GM12878 (cell line): ENCODE measurements at regions not wholly inside any gene's neighbourhood (a gene's known extent, or its start where the extent isn't known, plus 50 kb on each side); places are given as distances from the start of the nearest gene placed in this dataset.

Experiments used
- ATAC-seq: fragments of 200-7000 bp; cut with Tn5 transposase; 3 replicates; pipeline ENCODE4 v1.9.1; 2020; ENCODE audit warnings: mild to moderate bottlenecking, moderate library complexity
- BruUV-seq: library from RNA; stranded (reverse); fragments of 400-500 nt; replicated peaks from 2 replicates; lab custom pipeline; 2021; lab: Mats Ljungman, UMichigan
- CTCF ChIA-PET: fragments of 300-600 bp; sonication (Branson Sonifier 250); formaldehyde crosslinking; extraction: SDS; loops from one replicate; lab custom pipeline; 2021; ENCODE audit warnings: inconsistent platforms; lab: Yijun Ruan, JAX
- POLR2A ChIA-PET: fragments of 350-600 bp; formaldehyde crosslinking; extraction: SDS; loops from one replicate; lab custom pipeline; 2021; ENCODE audit warnings: inconsistent platforms; lab: Charles Lee
- RAD21 ChIA-PET: fragments of 300-600 bp; sonication (Branson Sonifier 250); formaldehyde crosslinking; loops from one replicate; lab custom pipeline; 2023; ENCODE audit warnings: antibody characterized with exemption; ENCODE audit not compliant: unreplicated experiment; lab: Charles Lee
- SMC1A ChIA-PET: fragments of 300-600 bp; sonication (Branson Sonifier 250); formaldehyde crosslinking; loops from one replicate; lab custom pipeline; 2023; ENCODE audit not compliant: unreplicated experiment, uncharacterized antibody; lab: Charles Lee
- DNase-seq: peaks from one replicate; pipeline ENCODE4 v3.0.0-alpha.2; 2011; ENCODE audit warnings: low read depth, low spot score
- FAIRE-seq: peaks from 3 replicates; lab custom pipeline; 2011; peaks lifted over from hg19 to GRCh38; lab: Jason Lieb, UNC
- H2AFZ ChIP-seq: 2 replicates; pipeline ENCODE4 v1.6.0; 2011; ENCODE audit warnings: low read depth, low read length, control low read depth; ENCODE audit not compliant: control insufficient read depth
- H3K27ac ChIP-seq: 2 replicates; pipeline ENCODE4 v1.5.1; 2011; ENCODE audit warnings: control low read depth; ENCODE audit not compliant: control insufficient read depth, insufficient read depth
- H3K27me3 ChIP-seq, 2 experiments: replicated peaks in 1 of 2; 2 replicates each; pipeline versions ENCODE4 v1.6.0 to v1.6.1; 2011; ENCODE audit warnings: low read length in 1 of 2; ENCODE audit not compliant: control insufficient read depth in 2 of 2, insufficient read depth in 2 of 2
- H3K36me3 ChIP-seq, 2 experiments: 2 replicates each; pipeline ENCODE4 v1.5.1; 2011; ENCODE audit warnings: low read length in 1 of 2; ENCODE audit not compliant: control insufficient read depth in 2 of 2, insufficient read depth in 2 of 2
- H3K4me1 ChIP-seq: 2 replicates; pipeline ENCODE4 v1.6.1; 2011; ENCODE audit warnings: mild to moderate bottlenecking, low read length, moderate library complexity, mixed read lengths; ENCODE audit not compliant: control insufficient read depth, insufficient read depth
- H3K4me2 ChIP-seq: 2 replicates; pipeline ENCODE4 v1.6.0; 2011; ENCODE audit warnings: control low read depth; ENCODE audit not compliant: control insufficient read depth, insufficient read depth
- H3K4me3 ChIP-seq: fragments of 200-600 bp; sonication (generic); 2 replicates; pipeline ENCODE4 v1.5.1; 2016
- H3K79me2 ChIP-seq: 2 replicates; pipeline ENCODE4 v1.6.0; 2011; ENCODE audit warnings: low read length; ENCODE audit not compliant: control insufficient read depth, insufficient read depth
- H3K9ac ChIP-seq: 2 replicates; pipeline ENCODE4 v1.8.0; 2011; ENCODE audit warnings: low read length, control low read depth, mixed read lengths; ENCODE audit not compliant: control insufficient read depth, insufficient read depth
- H3K9me3 ChIP-seq: replicated peaks from 3 replicates; pipeline ENCODE4 v1.5.1; 2011; ENCODE audit warnings: mild to moderate bottlenecking, low read length; ENCODE audit not compliant: control insufficient read depth, insufficient read depth
- H4K20me1 ChIP-seq: 2 replicates; pipeline ENCODE4 v1.6.0; 2011; ENCODE audit not compliant: control insufficient read depth, insufficient read depth
- ATF7 ChIP-seq: fragments of 450-650 bp; IDR thresholded peaks from 2 replicates; pipeline ENCODE4 v1.6.1; 2016; ENCODE audit warnings: low read depth, mild to moderate bottlenecking
- BACH1 ChIP-seq: fragments of 450-650 bp; IDR thresholded peaks from 2 replicates; pipeline ENCODE4 v1.6.1; 2017; ENCODE audit warnings: mild to moderate bottlenecking, borderline replicate concordance
- CREB1 ChIP-seq: IDR thresholded peaks from 2 replicates; pipeline ENCODE4 v1.6.1; 2012; ENCODE audit warnings: low read depth, mild to moderate bottlenecking, inconsistent platforms
- CTCF ChIP-seq, 3 experiments: IDR thresholded peaks in 2 of 3; conservative IDR thresholded peaks in 1 of 3; 2 replicates each; pipeline ENCODE4 v1.5.1; 2011; ENCODE audit warnings: low read depth in 3 of 3, low read length in 3 of 3, mild to moderate bottlenecking in 3 of 3, control low read depth in 2 of 3, moderate library complexity in 2 of 3, inconsistent platforms in 1 of 3, mixed read lengths in 1 of 3; ENCODE audit not compliant: control insufficient read depth in 2 of 3, insufficient read depth in 1 of 3; ENCODE audit errors: extremely low read depth in 1 of 3
- FOXK2 ChIP-seq: fragments of 450-650 bp; IDR thresholded peaks from 2 replicates; pipeline ENCODE4 v1.6.1; 2017; ENCODE audit warnings: mild to moderate bottlenecking, moderate library complexity
- IRF5 ChIP-seq: fragments of 450-650 bp; IDR thresholded peaks from 2 replicates; pipeline ENCODE4 v1.6.1; 2017; ENCODE audit warnings: borderline replicate concordance
- KDM1A ChIP-seq: fragments of 200-600 bp; sonication (generic); IDR thresholded peaks from 2 replicates; pipeline ENCODE4 v1.6.1; 2016; ENCODE audit warnings: borderline replicate concordance
- MEF2B ChIP-seq: fragments of 450-650 bp; IDR thresholded peaks from 2 replicates; pipeline ENCODE4 v1.6.1; 2018; ENCODE audit warnings: mild to moderate bottlenecking, moderate library complexity; ENCODE audit not compliant: partially characterized antibody, poor library complexity, severe bottlenecking
- PAX5 ChIP-seq: IDR thresholded peaks from 2 replicates; pipeline ENCODE4 v1.6.1; 2011; ENCODE audit warnings: low read depth, low read length, borderline replicate concordance
- RAD21 ChIP-seq: IDR thresholded peaks from 2 replicates; pipeline ENCODE4 v1.6.1; 2011; ENCODE audit warnings: mild to moderate bottlenecking, low read depth, low read length, moderate library complexity; ENCODE audit not compliant: insufficient read depth
- SMARCA5 ChIP-seq: fragments of 450-650 bp; IDR thresholded peaks from 2 replicates; pipeline ENCODE4 v1.6.1; 2017; ENCODE audit warnings: mild to moderate bottlenecking
- SMC3 ChIP-seq: IDR thresholded peaks from 2 replicates; pipeline ENCODE4 v1.6.1; 2011; ENCODE audit warnings: low read length, improper control_type of control experiment, borderline replicate concordance
- WGBS: methylation state at CpG from one replicate; pipeline ENCODE4 v1.1.6; 2016; ENCODE audit warnings: low lambda C conversion rate; ENCODE audit not compliant: insufficient replicate concordance, insufficient coverage; ENCODE audit errors: missing lambda C conversion rate; 5-methylcytosine and 5-hydroxymethylcytosine counted together
- in situ Hi-C: fragments of 300-500 bp; cut with MboI; formaldehyde crosslinking; loops from 9 replicates; pipeline ENCODE4 v1.14.3; 2018; ENCODE audit warnings: mixed read lengths
- intact Hi-C: fragments of 100-400 bp; cut with micrococcal nuclease; formaldehyde crosslinking; loops from one replicate; pipeline ENCODE4 v1.14.2; 2022; ENCODE audit not compliant: unreplicated experiment
- TF ChIP-seq, protein P1 (sequence below): fragments of 450-650 bp; IDR thresholded peaks from 2 replicates; pipeline ENCODE4 v1.6.1; 2017; ENCODE audit warnings: mild to moderate bottlenecking
- TF ChIP-seq, protein P2 (sequence below): IDR thresholded peaks from 2 replicates; pipeline ENCODE4 v1.6.1; 2012; ENCODE audit warnings: low read depth, low read length, improper control_type of control experiment

DNA sequence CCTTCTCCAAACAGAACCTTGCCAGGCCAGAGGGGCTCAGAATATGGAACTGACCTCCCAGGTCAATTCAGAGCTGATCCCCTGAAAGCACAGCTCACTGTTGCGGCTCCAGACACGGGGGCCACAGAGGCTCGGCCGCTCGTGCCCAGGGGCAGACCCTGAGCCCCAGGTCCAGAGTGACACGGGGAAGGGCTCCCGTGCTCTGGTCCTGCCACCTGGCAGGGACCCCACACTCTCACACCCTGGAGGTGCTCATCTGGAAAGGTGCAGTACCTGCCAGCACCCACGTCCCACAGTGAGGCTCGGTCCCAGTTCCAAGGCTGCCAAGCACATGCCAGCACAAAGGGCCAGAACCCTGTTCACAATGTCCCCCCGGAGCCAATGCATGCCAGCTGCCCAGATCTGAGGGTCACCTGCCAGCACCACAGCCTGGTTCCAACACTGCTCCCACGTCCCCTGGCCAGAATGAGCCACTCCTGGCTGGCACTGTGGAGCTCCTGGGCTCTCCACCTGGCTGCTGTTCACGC lies 170.6 kb downstream of the SHANK2 start (continued):
- TF ChIP-seq, protein P1, sequence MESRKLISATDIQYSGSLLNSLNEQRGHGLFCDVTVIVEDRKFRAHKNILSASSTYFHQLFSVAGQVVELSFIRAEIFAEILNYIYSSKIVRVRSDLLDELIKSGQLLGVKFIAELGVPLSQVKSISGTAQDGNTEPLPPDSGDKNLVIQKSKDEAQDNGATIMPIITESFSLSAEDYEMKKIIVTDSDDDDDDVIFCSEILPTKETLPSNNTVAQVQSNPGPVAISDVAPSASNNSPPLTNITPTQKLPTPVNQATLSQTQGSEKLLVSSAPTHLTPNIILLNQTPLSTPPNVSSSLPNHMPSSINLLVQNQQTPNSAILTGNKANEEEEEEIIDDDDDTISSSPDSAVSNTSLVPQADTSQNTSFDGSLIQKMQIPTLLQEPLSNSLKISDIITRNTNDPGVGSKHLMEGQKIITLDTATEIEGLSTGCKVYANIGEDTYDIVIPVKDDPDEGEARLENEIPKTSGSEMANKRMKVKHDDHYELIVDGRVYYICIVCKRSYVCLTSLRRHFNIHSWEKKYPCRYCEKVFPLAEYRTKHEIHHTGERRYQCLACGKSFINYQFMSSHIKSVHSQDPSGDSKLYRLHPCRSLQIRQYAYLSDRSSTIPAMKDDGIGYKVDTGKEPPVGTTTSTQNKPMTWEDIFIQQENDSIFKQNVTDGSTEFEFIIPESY, result no peak
- no peak for TF ChIP-seq IRF5
- TF ChIP-seq FOXK2, result no peak
- no peak for TF ChIP-seq PAX5
- TF ChIP-seq KDM1A, result no peak
- TF ChIP-seq BACH1, result no peak
- no peak for TF ChIP-seq MEF2B
- TF ChIP-seq CREB1, result no peak
- TF ChIP-seq, all 136 proteins: peak for 0

GRCh38 chr11:71080239-71081097 lies 171.9 kb downstream of the SHANK2 start:
- H3K9ac ChIP-seq, result no peak overlapping the region
- H3K27ac ChIP-seq, result no peak overlapping the region
- DNase-seq (peak; percentile 17), FAIRE-seq (no peak), ATAC-seq (peak; percentile 96)
- no peaks in the 10 kb centered on the region for H3K4me1 ChIP-seq
- no peaks in the 10 kb centered on the region; the same call in 2 of the 3 replicates for H3K9me3 ChIP-seq
- ChIA-PET RAD21 (no interaction called here), CTCF (interaction anchor here (0.6 kb wide), 1 partner anchor 609 kb away, joined by 4 read pairs; no protein-coding TSS in a partner anchor), POLR2A (no interaction called here), SMC1A (no interaction called here)
- intact Hi-C loops, result loop anchor here (1.0 kb wide), 1 partner anchor 613 kb away; no protein-coding TSS in a partner anchor
- peak; percentile 76; the same call in 1 of the 2 replicates for TF ChIP-seq SMARCA5
- TF ChIP-seq, protein P2, sequence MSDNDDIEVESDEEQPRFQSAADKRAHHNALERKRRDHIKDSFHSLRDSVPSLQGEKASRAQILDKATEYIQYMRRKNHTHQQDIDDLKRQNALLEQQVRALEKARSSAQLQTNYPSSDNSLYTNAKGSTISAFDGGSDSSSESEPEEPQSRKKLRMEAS, result no peak
- peak; percentile 86 to 92 (median 88) for TF ChIP-seq CTCF (IDR thresholded peaks at IDR 0.05 in 2 of 3, conservative IDR thresholded peaks at IDR 0.05 in 1 of 3; ENCODE audit: control insufficient read depth in 2 of 3, extremely low read depth in 1 of 3, insufficient read depth in 1 of 3, low read depth in 3 of 3, low read length in 3 of 3)
- TF ChIP-seq RAD21, result peak; percentile 65
- peak; percentile 68 for TF ChIP-seq SMC3
- TF ChIP-seq ATF7, result no peak
- no peaks in the 10 kb centered on the region for H3K79me2 ChIP-seq
- WGBS, result 28% methylated on average over 25 of the region's 25 CpGs
- H3K27me3 ChIP-seq, result no peaks in the 10 kb centered on the region
- no peak overlapping the region for H2AFZ ChIP-seq
- no peaks in the 10 kb centered on the region for H4K20me1 ChIP-seq
- in situ Hi-C loops, result no loop called here
- no peak overlapping the region for H3K4me3 ChIP-seq
- no TSS peak for BruUV-seq
- H3K36me3 ChIP-seq, result no peaks in the 10 kb centered on the region
- H3K4me2 ChIP-seq, result no peak overlapping the region
